SK-N-SH (cell line): ENCODE measurements at regions not wholly inside any gene's neighbourhood (a gene's known extent, or its start where the extent isn't known, plus 50 kb on each side); places are given as distances from the start of the nearest gene placed in this dataset.

ENCODE experiments used
- NRF1 ChIP-seq: IDR thresholded peaks from 2 replicates; pipeline ENCODE4 v1.6.1; 2012; ENCODE audit warnings: low read depth, mild to moderate bottlenecking, low read length
- POLR2AphosphoS5 ChIP-seq: IDR thresholded peaks from 2 replicates; pipeline ENCODE4 v1.6.1; 2012; ENCODE audit warnings: low read depth, low read length
- RAD21 ChIP-seq: IDR thresholded peaks from 2 replicates; pipeline ENCODE4 v1.6.1; 2012; ENCODE audit warnings: mild to moderate bottlenecking, low read length
- TF ChIP-seq, protein P1 (sequence below): fragments of 200-600 bp; sonication (generic); IDR thresholded peaks from 2 replicates; pipeline ENCODE4 v1.6.1; 2017; ENCODE audit warnings: antibody characterized with exemption, mild to moderate bottlenecking, moderate library complexity

GRCh38 chr7:41773756-41774155 is 70.9 kb upstream of the INHBA start:
- TF ChIP-seq, protein P1, sequence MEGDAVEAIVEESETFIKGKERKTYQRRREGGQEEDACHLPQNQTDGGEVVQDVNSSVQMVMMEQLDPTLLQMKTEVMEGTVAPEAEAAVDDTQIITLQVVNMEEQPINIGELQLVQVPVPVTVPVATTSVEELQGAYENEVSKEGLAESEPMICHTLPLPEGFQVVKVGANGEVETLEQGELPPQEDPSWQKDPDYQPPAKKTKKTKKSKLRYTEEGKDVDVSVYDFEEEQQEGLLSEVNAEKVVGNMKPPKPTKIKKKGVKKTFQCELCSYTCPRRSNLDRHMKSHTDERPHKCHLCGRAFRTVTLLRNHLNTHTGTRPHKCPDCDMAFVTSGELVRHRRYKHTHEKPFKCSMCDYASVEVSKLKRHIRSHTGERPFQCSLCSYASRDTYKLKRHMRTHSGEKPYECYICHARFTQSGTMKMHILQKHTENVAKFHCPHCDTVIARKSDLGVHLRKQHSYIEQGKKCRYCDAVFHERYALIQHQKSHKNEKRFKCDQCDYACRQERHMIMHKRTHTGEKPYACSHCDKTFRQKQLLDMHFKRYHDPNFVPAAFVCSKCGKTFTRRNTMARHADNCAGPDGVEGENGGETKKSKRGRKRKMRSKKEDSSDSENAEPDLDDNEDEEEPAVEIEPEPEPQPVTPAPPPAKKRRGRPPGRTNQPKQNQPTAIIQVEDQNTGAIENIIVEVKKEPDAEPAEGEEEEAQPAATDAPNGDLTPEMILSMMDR: no peak
- no peak for TF ChIP-seq NRF1
- no peak for TF ChIP-seq RAD21
- no peak for TF ChIP-seq POLR2AphosphoS5
